Epithelial cell of proximal tubule (primary cell): ENCODE measurements at regions not wholly inside any gene's neighbourhood (a gene's known extent, or its start where the extent isn't known, plus 50 kb on each side); places are given as distances from the start of the nearest gene placed in this dataset.
"Not testable (repeated sequence)": the region's sequence is repeated elsewhere in the genome, so short reads cannot be mapped to it uniquely, and the experiment has no call there.

Source experiments
- DNase-seq: peaks from one replicate; pipeline ENCODE4 v3.0.0-alpha.2; 2011; ENCODE audit warnings: low read depth
- H3K4me3 ChIP-seq: 2 replicates; pipeline ENCODE4 v1.5.1; 2011; ENCODE audit warnings: low read depth, mild to moderate bottlenecking, low read length
- CTCF ChIP-seq: conservative IDR thresholded peaks from 2 replicates; pipeline ENCODE4 v1.5.1; 2012; ENCODE audit warnings: low read depth, mild to moderate bottlenecking, low read length

GRCh38 chr5:164518067-164518740 lies 1012.8 kb downstream of the MAT2B start:
- no peak overlapping the region for H3K4me3 ChIP-seq
- no peak for TF ChIP-seq CTCF

GRCh38 chr5:164518741-164519080 lies 1013.3 kb downstream of the MAT2B start:
- H3K4me3 ChIP-seq = no peak overlapping the region
- TF ChIP-seq CTCF = no peak
- DNase-seq = no peak

More at GRCh38 chr5:164518067-164518740, 1012.8 kb downstream of the MAT2B start:
- no peak for DNase-seq

GRCh38 chr5:164532235-164532900 lies 1026.9 kb downstream of the MAT2B start:
- no peak for TF ChIP-seq CTCF
- no peak for DNase-seq
- no peak overlapping the region for H3K4me3 ChIP-seq

- H3K4me3 ChIP-seq, DNase-seq: not testable (repeated sequence)
Observed at GRCh38 chr5:164533426-164533825, 1028.0 kb downstream of the MAT2B start.

- TF ChIP-seq CTCF = no peak
- no peak for DNase-seq
- H3K4me3 ChIP-seq = no peak overlapping the region
Observed at GRCh38 chr5:164540174-164540573, 1034.8 kb downstream of the MAT2B start.

- no peak for DNase-seq
- TF ChIP-seq CTCF = no peak
- no peak overlapping the region for H3K4me3 ChIP-seq
Observed at GRCh38 chr5:164545507-164545906, 1040.1 kb downstream of the MAT2B start.

- no peak for DNase-seq
- no peak for TF ChIP-seq CTCF
- no peak overlapping the region for H3K4me3 ChIP-seq
Observed at GRCh38 chr5:164553851-164554250, 1048.4 kb downstream of the MAT2B start.
